SK-N-SH treated with all-trans-retinoic acid at 6 μM for 48 hours (cell line): ENCODE measurements at regions not wholly inside any gene's neighbourhood (a gene's known extent, or its start where the extent isn't known, plus 50 kb on each side); places are given as distances from the start of the nearest gene placed in this dataset.

Experiments used
- ATAC-seq: fragments of 200-7000 bp; cut with Tn5 transposase; 3 replicates; pipeline ENCODE4 v1.9.1; 2020; ENCODE audit warnings: mild to moderate bottlenecking, moderate library complexity
- ARNTL ChIP-seq: fragments of 450-650 bp; formaldehyde crosslinking; IDR thresholded peaks from 2 replicates; pipeline ENCODE4 v1.5.0; 2020; ENCODE audit warnings: low read depth, mild to moderate bottlenecking, moderate library complexity, borderline replicate concordance
- BACH2 ChIP-seq: fragments of 250-450 bp; sonication (Bioruptor Pico); IDR thresholded peaks from 2 replicates; pipeline ENCODE4 v1.9.0; 2021; ENCODE audit warnings: mild to moderate bottlenecking, borderline replicate concordance
- CREB5 ChIP-seq: fragments of 250-450 bp; sonication (Bioruptor Pico); IDR thresholded peaks from 2 replicates; pipeline ENCODE4 v1.5.1; 2020; ENCODE audit warnings: low read depth, mild to moderate bottlenecking, moderate library complexity
- CSDC2 ChIP-seq: fragments of 250-450 bp; sonication (Bioruptor Pico); IDR thresholded peaks from 2 replicates; pipeline ENCODE4 v1.5.0; 2020; ENCODE audit warnings: mild to moderate bottlenecking, moderate library complexity
- CSRNP3 ChIP-seq: fragments of 250-450 bp; sonication (Bioruptor Pico); IDR thresholded peaks from 2 replicates; pipeline ENCODE4 v1.5.1; 2021; ENCODE audit warnings: mild to moderate bottlenecking, moderate library complexity
- ESRRG ChIP-seq: fragments of 250-450 bp; sonication (Bioruptor Pico); IDR thresholded peaks from 2 replicates; pipeline ENCODE4 v1.6.1; 2021; ENCODE audit warnings: mild to moderate bottlenecking
- GLIS3 ChIP-seq: fragments of 250-450 bp; sonication (Bioruptor Pico); IDR thresholded peaks from 2 replicates; pipeline ENCODE4 v1.5.0; 2020; ENCODE audit warnings: mild to moderate bottlenecking, moderate library complexity
- ISL1 ChIP-seq: fragments of 250-450 bp; sonication (Bioruptor Pico); IDR thresholded peaks from 2 replicates; pipeline ENCODE4 v2.1.2; 2022; ENCODE audit warnings: mild to moderate bottlenecking, moderate library complexity
- OSR1 ChIP-seq: fragments of 250-450 bp; sonication (Bioruptor Pico); IDR thresholded peaks from 2 replicates; pipeline ENCODE4 v1.8.0; 2022; ENCODE audit warnings: moderate library complexity, mild to moderate bottlenecking, inconsistent platforms
- PATZ1 ChIP-seq: fragments of 250-450 bp; sonication (Bioruptor Pico); IDR thresholded peaks from 2 replicates; pipeline ENCODE4 v1.8.0; 2020; ENCODE audit warnings: mild to moderate bottlenecking, moderate library complexity, borderline replicate concordance
- POU6F1 ChIP-seq: fragments of 250-450 bp; sonication (Bioruptor Pico); IDR thresholded peaks from 2 replicates; pipeline ENCODE4 v1.8.0; 2021; ENCODE audit warnings: low read depth, mild to moderate bottlenecking, moderate library complexity, borderline replicate concordance
- RARB ChIP-seq: fragments of 250-450 bp; sonication (Bioruptor Pico); IDR thresholded peaks from 2 replicates; pipeline ENCODE4 v1.8.0; 2021; ENCODE audit warnings: mild to moderate bottlenecking, moderate library complexity
- SNAI2 ChIP-seq: fragments of 250-450 bp; sonication (Bioruptor Pico); IDR thresholded peaks from 2 replicates; pipeline ENCODE4 v1.5.0; 2020; ENCODE audit warnings: mild to moderate bottlenecking, moderate library complexity
- TCF4 ChIP-seq: fragments of 250-450 bp; sonication (Bioruptor Pico); IDR thresholded peaks from 2 replicates; pipeline ENCODE4 v1.8.0; 2021; ENCODE audit warnings: mild to moderate bottlenecking, moderate library complexity, borderline replicate concordance
- TOX ChIP-seq: fragments of 250-450 bp; sonication (Bioruptor Pico); IDR thresholded peaks from 2 replicates; pipeline ENCODE4 v1.8.0; 2021; ENCODE audit warnings: mild to moderate bottlenecking, moderate library complexity, borderline replicate concordance
- TSHZ2 ChIP-seq: fragments of 250-450 bp; sonication (Bioruptor Pico); IDR thresholded peaks from 2 replicates; pipeline ENCODE4 v1.5.0; 2020; ENCODE audit warnings: mild to moderate bottlenecking, moderate library complexity
- ZFP30 ChIP-seq: fragments of 450-650 bp; formaldehyde crosslinking; IDR thresholded peaks from 2 replicates; pipeline ENCODE4 v1.5.0; 2022; ENCODE audit warnings: mild to moderate bottlenecking, moderate library complexity
- ZNF565 ChIP-seq: fragments of 450-650 bp; formaldehyde crosslinking; conservative IDR thresholded peaks from 2 replicates; pipeline ENCODE4 v1.5.0; 2020; ENCODE audit warnings: low read depth, mild to moderate bottlenecking, moderate library complexity
- ZNF70 ChIP-seq: fragments of 450-650 bp; formaldehyde crosslinking; IDR thresholded peaks from 2 replicates; pipeline ENCODE4 v1.5.0; 2020; ENCODE audit warnings: mild to moderate bottlenecking, moderate library complexity
- ZNF8 ChIP-seq: fragments of 450-650 bp; formaldehyde crosslinking; IDR thresholded peaks from 2 replicates; pipeline ENCODE4 v1.5.0; 2020; ENCODE audit warnings: mild to moderate bottlenecking, moderate library complexity

GRCh38 chr5:58261605-58262004, 198.3 kb downstream of the PLK2 start:
- TF ChIP-seq ZNF565 (CRISPR knock-in tag) = no peak
- no peak for TF ChIP-seq TSHZ2
- no peak for TF ChIP-seq SNAI2 (CRISPR knock-in tag)
- TF ChIP-seq RARB (CRISPR knock-in tag) = no peak
- TF ChIP-seq CSRNP3 (CRISPR knock-in tag) = no peak
- no peak for TF ChIP-seq GLIS3 (CRISPR knock-in tag)
- TF ChIP-seq CREB5 = no peak
- TF ChIP-seq TOX (CRISPR knock-in tag) = no peak
- TF ChIP-seq ZNF8 = no peak
- no peak for TF ChIP-seq OSR1 (CRISPR knock-in tag)
- no peak for TF ChIP-seq ISL1 (CRISPR knock-in tag)
- no peak for TF ChIP-seq PATZ1 (CRISPR knock-in tag)
- TF ChIP-seq ARNTL = no peak
- TF ChIP-seq POU6F1 (CRISPR knock-in tag) = no peak
- TF ChIP-seq ZNF70 (CRISPR knock-in tag) = no peak
- no peak for TF ChIP-seq CSDC2 (CRISPR knock-in tag)
- no peak for TF ChIP-seq BACH2
- TF ChIP-seq ESRRG (CRISPR knock-in tag) = no peak
- ATAC-seq = peak; percentile 53

GRCh38 chr5:58260243-58260642, 199.6 kb downstream of the PLK2 start:
- ATAC-seq = no peak

More at GRCh38 chr5:58260243-58260642, 199.6 kb downstream of the PLK2 start:
- TF ChIP-seq ARNTL = no peak
- no peak for TF ChIP-seq ZFP30 (CRISPR knock-in tag)
- TF ChIP-seq TCF4 = no peak
- TF ChIP-seq BACH2 = no peak
- TF ChIP-seq OSR1 (CRISPR knock-in tag) = no peak
- no peak for TF ChIP-seq CSDC2 (CRISPR knock-in tag)
- no peak for TF ChIP-seq TSHZ2
- TF ChIP-seq, all 23 proteins: peak for 0
